Suprapubic skin (tissue), 3 donors: ENCODE measurements at regions not wholly inside any gene's neighbourhood (a gene's known extent, or its start where the extent isn't known, plus 50 kb on each side); places are given as distances from the start of the nearest gene placed in this dataset.

Source experiments
- CTCF ChIP-seq, 2 donors: fragments of 200-600 bp in 1 of 2; fragments of 450-650 bp in 1 of 2; sonication (generic) in 1 of 2; IDR thresholded peaks; one replicate each; pipeline ENCODE4 v1.5.1; 2016 to 2019; ENCODE audit warnings: antibody characterized with exemption in 2 of 2, mild to moderate bottlenecking in 1 of 2, moderate library complexity in 1 of 2
- EP300 ChIP-seq: sonication (generic); formaldehyde crosslinking; IDR thresholded peaks from one replicate; pipeline ENCODE4 v1.6.1; 2017; ENCODE audit warnings: antibody characterized with exemption
- POLR2A ChIP-seq, 2 donors: fragments of 450-650 bp; IDR thresholded peaks; one replicate each; pipeline ENCODE4 v1.6.1; 2017; ENCODE audit warnings: antibody characterized with exemption in 2 of 2, mild to moderate bottlenecking in 2 of 2, moderate library complexity in 2 of 2

- TF ChIP-seq CTCF (IDR thresholded peaks at IDR 0.05) (no peak), POLR2A (IDR thresholded peaks at IDR 0.05) (no peak), EP300 (no peak)
Measured at GRCh38 chr6:88473589-88473988, 307.4 kb upstream of the CNR1 start.
